Astrocyte (in vitro differentiated cells and primary cell): ENCODE measurements at regions not wholly inside any gene's neighbourhood (a gene's known extent, or its start where the extent isn't known, plus 50 kb on each side); places are given as distances from the start of the nearest gene placed in this dataset.
A peak's percentile ranks its signal among the peaks of the same experiment; 100 is the strongest.

Experiments
- DNase-seq: peaks from one replicate; pipeline ENCODE4 v3.0.0-alpha.2; 2010; ENCODE audit warnings: low read depth
- FAIRE-seq: peaks from 2 replicates; lab custom pipeline; 2011; peaks lifted over from hg19 to GRCh38; lab: Jason Lieb, UNC
- H2AFZ ChIP-seq: 2 replicates; pipeline ENCODE4 v1.6.0; 2012; ENCODE audit warnings: low read depth, low read length, inconsistent platforms
- H3K27ac ChIP-seq: 2 replicates; pipeline ENCODE4 v1.5.1; 2011; ENCODE audit warnings: low read depth, low read length, inconsistent platforms
- H3K27me3 ChIP-seq: 2 replicates; pipeline ENCODE4 v1.6.0; 2011; ENCODE audit warnings: low read length, inconsistent platforms; ENCODE audit not compliant: insufficient read depth
- H3K36me3 ChIP-seq: 2 replicates; pipeline ENCODE4 v1.5.1; 2011; ENCODE audit warnings: low read length, inconsistent platforms; ENCODE audit not compliant: insufficient read depth
- H3K4me1 ChIP-seq: 2 replicates; pipeline ENCODE4 v1.5.1; 2011; ENCODE audit warnings: low read length, inconsistent platforms; ENCODE audit not compliant: insufficient read depth
- H3K4me2 ChIP-seq: 2 replicates; pipeline ENCODE4 v1.6.0; 2012; ENCODE audit warnings: low read length, inconsistent platforms
- H3K4me3 ChIP-seq: 2 replicates; pipeline ENCODE4 v1.5.1; 2011; ENCODE audit warnings: low read depth, mild to moderate bottlenecking, low read length, inconsistent platforms; ENCODE audit not compliant: insufficient read depth
- H3K79me2 ChIP-seq: 2 replicates; pipeline ENCODE4 v1.6.0; 2012; ENCODE audit warnings: mild to moderate bottlenecking, low read length, inconsistent platforms; ENCODE audit not compliant: insufficient read depth
- H3K9ac ChIP-seq: 2 replicates; pipeline ENCODE4 v1.6.0; 2012; ENCODE audit warnings: mild to moderate bottlenecking, low read length, inconsistent platforms
- H3K9me3 ChIP-seq: 2 replicates; pipeline ENCODE4 v1.5.1; 2012; ENCODE audit warnings: low read depth, mild to moderate bottlenecking, low read length, inconsistent platforms; ENCODE audit not compliant: insufficient read depth
- H4K20me1 ChIP-seq: 2 replicates; pipeline ENCODE4 v1.6.0; 2012; ENCODE audit warnings: low read length, inconsistent platforms; ENCODE audit not compliant: insufficient read depth
- H3K27ac Mint-ChIP-seq: one replicate; pipeline ENCODE4 v1.8.0; 2021; ENCODE audit warnings: mild to moderate bottlenecking, mixed read lengths; ENCODE audit not compliant: unreplicated experiment
- H3K27me3 Mint-ChIP-seq: one replicate; pipeline ENCODE4 v1.8.0; 2021; ENCODE audit warnings: low read depth, mixed read lengths; ENCODE audit not compliant: unreplicated experiment
- H3K36me3 Mint-ChIP-seq: one replicate; pipeline ENCODE4 v1.8.0; 2021; ENCODE audit warnings: low read depth, mixed read lengths; ENCODE audit not compliant: unreplicated experiment
- H3K4me1 Mint-ChIP-seq: one replicate; pipeline ENCODE4 v1.8.0; 2021; ENCODE audit warnings: low read depth, mixed read lengths; ENCODE audit not compliant: unreplicated experiment
- H3K4me3 Mint-ChIP-seq: one replicate; pipeline ENCODE4 v1.8.0; 2021; ENCODE audit warnings: mild to moderate bottlenecking, moderate library complexity, mixed read lengths; ENCODE audit not compliant: unreplicated experiment
- H3K9me3 Mint-ChIP-seq: one replicate; pipeline ENCODE4 v1.8.0; 2021; ENCODE audit warnings: mild to moderate bottlenecking, mixed read lengths; ENCODE audit not compliant: unreplicated experiment
- EZH2 ChIP-seq: IDR thresholded peaks from 2 replicates; pipeline ENCODE4 v1.6.1; 2012; ENCODE audit warnings: mild to moderate bottlenecking, low read length, inconsistent platforms; ENCODE audit not compliant: insufficient read depth
- TF ChIP-seq, protein P1 (sequence below): IDR thresholded peaks from 2 replicates; pipeline ENCODE4 v1.5.1; 2011; ENCODE audit warnings: low read depth, mild to moderate bottlenecking, inconsistent platforms, low read length, moderate library complexity; ENCODE audit not compliant: insufficient read depth

DNA sequence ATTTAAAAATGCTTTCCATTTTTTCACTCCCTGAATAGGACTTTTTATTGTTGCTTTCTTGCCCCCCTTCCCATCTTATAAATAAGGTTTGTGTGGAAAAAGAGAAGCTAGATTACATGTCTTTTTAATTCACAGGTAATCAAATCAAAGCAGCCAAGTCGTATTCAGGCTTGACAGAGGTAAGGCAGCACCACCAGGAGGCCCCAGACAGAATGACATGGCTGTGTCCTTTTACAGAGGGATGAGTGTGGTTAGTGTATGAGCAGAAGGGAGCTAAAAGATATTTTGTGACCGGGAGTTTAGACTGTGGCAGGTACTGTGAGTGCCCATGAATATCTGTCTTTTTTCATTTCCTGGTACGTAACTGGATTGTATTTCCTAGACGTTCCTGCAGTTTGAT, 596.1 kb downstream of the ETNK1 start:
- no peaks in the 10 kb centered on the region for H3K27me3 Mint-ChIP-seq
- H3K4me3 Mint-ChIP-seq, result no peak overlapping the region
- Histone ChIP-seq H3K4me1 (no peaks in the 10 kb centered on the region), H3K4me3 (no peak overlapping the region), H3K9me3 (no peaks in the 10 kb centered on the region), H3K27me3 (no peaks in the 10 kb centered on the region), H2AFZ (no peak overlapping the region), H3K36me3 (no peaks in the 10 kb centered on the region), H4K20me1 (no peaks in the 10 kb centered on the region), H3K4me2 (no peak overlapping the region), H3K79me2 (no peaks in the 10 kb centered on the region), H3K9ac (no peak overlapping the region), H3K27ac (no peak overlapping the region)
- no peaks in the 10 kb centered on the region for H3K36me3 Mint-ChIP-seq
- no peaks in the 10 kb centered on the region for H3K9me3 Mint-ChIP-seq
- TF ChIP-seq, protein P1, sequence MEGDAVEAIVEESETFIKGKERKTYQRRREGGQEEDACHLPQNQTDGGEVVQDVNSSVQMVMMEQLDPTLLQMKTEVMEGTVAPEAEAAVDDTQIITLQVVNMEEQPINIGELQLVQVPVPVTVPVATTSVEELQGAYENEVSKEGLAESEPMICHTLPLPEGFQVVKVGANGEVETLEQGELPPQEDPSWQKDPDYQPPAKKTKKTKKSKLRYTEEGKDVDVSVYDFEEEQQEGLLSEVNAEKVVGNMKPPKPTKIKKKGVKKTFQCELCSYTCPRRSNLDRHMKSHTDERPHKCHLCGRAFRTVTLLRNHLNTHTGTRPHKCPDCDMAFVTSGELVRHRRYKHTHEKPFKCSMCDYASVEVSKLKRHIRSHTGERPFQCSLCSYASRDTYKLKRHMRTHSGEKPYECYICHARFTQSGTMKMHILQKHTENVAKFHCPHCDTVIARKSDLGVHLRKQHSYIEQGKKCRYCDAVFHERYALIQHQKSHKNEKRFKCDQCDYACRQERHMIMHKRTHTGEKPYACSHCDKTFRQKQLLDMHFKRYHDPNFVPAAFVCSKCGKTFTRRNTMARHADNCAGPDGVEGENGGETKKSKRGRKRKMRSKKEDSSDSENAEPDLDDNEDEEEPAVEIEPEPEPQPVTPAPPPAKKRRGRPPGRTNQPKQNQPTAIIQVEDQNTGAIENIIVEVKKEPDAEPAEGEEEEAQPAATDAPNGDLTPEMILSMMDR, result peak; percentile 23
- no peak for TF ChIP-seq EZH2
- DNase-seq (no peak), FAIRE-seq (no peak)
- H3K4me1 Mint-ChIP-seq, result no peaks in the 10 kb centered on the region
- no peak overlapping the region for H3K27ac Mint-ChIP-seq

DNA sequence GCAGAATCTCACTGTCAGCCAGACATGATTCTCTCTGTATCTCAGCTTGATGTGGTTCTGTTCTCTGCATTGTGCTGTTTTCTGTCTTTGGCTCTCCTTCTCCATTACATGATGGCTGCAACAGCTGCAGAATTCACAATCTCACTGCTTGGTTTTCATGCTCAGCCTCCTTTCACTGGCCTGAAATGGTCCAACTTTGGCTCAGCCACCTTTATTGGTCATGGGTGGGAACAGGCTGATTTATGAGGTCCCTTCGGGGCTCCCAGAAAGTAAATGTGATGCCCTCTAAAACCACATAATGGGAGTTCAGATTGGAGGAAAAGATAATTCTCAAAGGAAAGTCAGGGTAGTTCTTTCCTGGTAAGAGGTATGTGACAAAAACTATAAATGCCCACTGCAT, 597.0 kb downstream of the ETNK1 start:
- Histone ChIP-seq H3K4me2 (no peak overlapping the region), H3K79me2 (no peaks in the 10 kb centered on the region), H4K20me1 (no peaks in the 10 kb centered on the region), H3K9ac (no peak overlapping the region), H3K4me3 (no peak overlapping the region), H2AFZ (no peak overlapping the region), H3K9me3 (no peaks in the 10 kb centered on the region), H3K36me3 (no peaks in the 10 kb centered on the region), H3K27ac (no peak overlapping the region), H3K4me1 (no peaks in the 10 kb centered on the region), H3K27me3 (no peaks in the 10 kb centered on the region)
- H3K4me3 Mint-ChIP-seq, result no peak overlapping the region
- DNase-seq (no peak), FAIRE-seq (no peak)
- H3K36me3 Mint-ChIP-seq, result no peaks in the 10 kb centered on the region
- no peaks in the 10 kb centered on the region for H3K9me3 Mint-ChIP-seq
- TF ChIP-seq EZH2, result no peak
- TF ChIP-seq, protein P1, result no peak
- H3K27me3 Mint-ChIP-seq, result no peaks in the 10 kb centered on the region
- no peaks in the 10 kb centered on the region for H3K4me1 Mint-ChIP-seq
- no peak overlapping the region for H3K27ac Mint-ChIP-seq

DNA sequence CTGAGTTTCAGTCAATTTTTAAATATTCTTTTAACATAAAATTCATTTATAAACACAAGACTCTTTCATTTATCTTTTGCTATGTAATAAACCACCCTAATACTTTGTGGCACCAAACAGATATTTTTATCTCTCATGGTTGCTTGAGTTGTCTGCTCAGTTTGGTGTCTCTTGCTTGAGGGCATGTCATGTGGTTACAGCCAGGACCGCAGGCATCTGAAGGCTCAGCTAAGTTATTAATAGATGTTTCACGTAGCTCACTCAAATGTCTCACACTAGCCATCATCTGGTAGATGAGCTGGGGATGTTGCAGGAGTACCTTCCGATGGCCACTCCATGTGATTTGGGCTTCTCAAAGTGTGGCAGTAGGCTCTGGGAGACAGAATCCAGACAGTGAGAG, 597.8 kb downstream of the ETNK1 start:
- Mint-ChIP-seq H3K9me3 (no peaks in the 10 kb centered on the region), H3K27me3 (no peaks in the 10 kb centered on the region), H3K27ac (no peak overlapping the region), H3K4me1 (no peaks in the 10 kb centered on the region), H3K36me3 (no peaks in the 10 kb centered on the region), H3K4me3 (no peak overlapping the region)
- no peak for TF ChIP-seq EZH2
- TF ChIP-seq, protein P1, result no peak
- Histone ChIP-seq H3K27me3 (no peaks in the 10 kb centered on the region), H3K4me1 (no peaks in the 10 kb centered on the region), H3K9ac (no peak overlapping the region), H3K79me2 (no peaks in the 10 kb centered on the region), H3K4me3 (no peak overlapping the region), H3K9me3 (no peaks in the 10 kb centered on the region), H2AFZ (no peak overlapping the region), H3K27ac (no peak overlapping the region), H4K20me1 (no peaks in the 10 kb centered on the region), H3K4me2 (no peak overlapping the region), H3K36me3 (no peaks in the 10 kb centered on the region)
- no peak for FAIRE-seq
- DNase-seq, result no peak
